DND-41 (cell line): ENCODE measurements at regions not wholly inside any gene's neighbourhood (a gene's known extent, or its start where the extent isn't known, plus 50 kb on each side); places are given as distances from the start of the nearest gene placed in this dataset.

Experiments
- ATAC-seq: fragments of 200-7000 bp; cut with Tn5 transposase; 3 replicates; pipeline ENCODE4 v1.9.1; 2021; ENCODE audit warnings: low read depth; ENCODE audit not compliant: insufficient read depth
- DNase-seq: peaks from one replicate; pipeline ENCODE4 v3.0.0-alpha.2; 2020
- H2AFZ ChIP-seq: 2 replicates; pipeline ENCODE4 v1.6.0; 2012; ENCODE audit warnings: low read depth, low read length
- H3K27ac ChIP-seq: 2 replicates; pipeline ENCODE4 v1.5.1; 2012; ENCODE audit warnings: low read length, inconsistent platforms
- H3K27me3 ChIP-seq: fragments of 200-600 bp; sonication (generic); 2 replicates; pipeline ENCODE4 v1.6.0; 2012; ENCODE audit warnings: low read length, mild to moderate bottlenecking, inconsistent platforms; ENCODE audit not compliant: insufficient read depth, poor library complexity
- H3K36me3 ChIP-seq: 2 replicates; pipeline ENCODE4 v1.5.1; 2012; ENCODE audit warnings: low read length, inconsistent platforms; ENCODE audit not compliant: insufficient read depth
- H3K4me1 ChIP-seq: 2 replicates; pipeline ENCODE4 v1.5.1; 2012; ENCODE audit warnings: mild to moderate bottlenecking, low read length; ENCODE audit not compliant: insufficient read depth
- H3K4me2 ChIP-seq: 2 replicates; pipeline ENCODE4 v1.6.0; 2012; ENCODE audit warnings: mild to moderate bottlenecking, moderate library complexity, low read length, inconsistent platforms; ENCODE audit not compliant: insufficient read depth
- H3K4me3 ChIP-seq, 2 experiments: fragments of 200-600 bp in 1 of 2; shearing (Covaris generic) in 1 of 2; 2 replicates each; pipeline ENCODE4 v1.5.1; 2012 to 2016; ENCODE audit warnings: inconsistent platforms in 2 of 2, low read length in 2 of 2, mild to moderate bottlenecking in 2 of 2, low read depth in 1 of 2, moderate library complexity in 1 of 2
- H3K79me2 ChIP-seq: 2 replicates; pipeline ENCODE4 v1.6.0; 2012; ENCODE audit warnings: low read length, inconsistent platforms; ENCODE audit not compliant: insufficient read depth
- H3K9ac ChIP-seq: 2 replicates; pipeline ENCODE4 v1.6.0; 2012; ENCODE audit warnings: low read depth, mild to moderate bottlenecking, inconsistent platforms, low read length, moderate library complexity
- H3K9me3 ChIP-seq: 2 replicates; pipeline ENCODE4 v1.5.1; 2012; ENCODE audit warnings: low read length, moderate library complexity, mild to moderate bottlenecking, inconsistent platforms; ENCODE audit not compliant: insufficient read depth, severe bottlenecking
- H4K20me1 ChIP-seq: 2 replicates; pipeline ENCODE4 v1.6.0; 2012; ENCODE audit warnings: low read length; ENCODE audit not compliant: insufficient read depth
- CTCF ChIP-seq: IDR thresholded peaks from 2 replicates; pipeline ENCODE4 v1.5.1; 2012; ENCODE audit warnings: borderline replicate concordance, low read length, moderate library complexity, mild to moderate bottlenecking; ENCODE audit not compliant: poor library complexity, severe bottlenecking; ENCODE audit errors: extremely low read depth
- EZH2 ChIP-seq: IDR thresholded peaks from 3 replicates; pipeline ENCODE4 v1.6.1; 2012; ENCODE audit warnings: borderline replicate concordance, low read depth, mild to moderate bottlenecking, moderate library complexity, low read length, inconsistent platforms; ENCODE audit not compliant: severe bottlenecking

- Histone ChIP-seq H3K9ac (no peak overlapping the region), H3K36me3 (no peaks in the 10 kb centered on the region), H2AFZ (no peak overlapping the region), H3K27ac (no peak overlapping the region), H4K20me1 (no peaks in the 10 kb centered on the region), H3K4me1 (peaks cover 8% of the 10 kb centered on the region; the same call in 1 of the 2 replicates), H3K4me3 (no peak overlapping the region), H3K4me2 (no peak overlapping the region), H3K9me3 (no peaks in the 10 kb centered on the region), H3K79me2 (no peaks in the 10 kb centered on the region), H3K27me3 (no peaks in the 10 kb centered on the region)
- ATAC-seq (peak; percentile 40; the same call in 1 of the 3 replicates), DNase-seq (no peak)
- TF ChIP-seq EZH2 (no peak), CTCF (no peak)
Measured at GRCh38 chr9:89715318-89715858, 110.6 kb downstream of the GADD45G start.

- Histone ChIP-seq H2AFZ (no peak overlapping the region), H3K4me2 (no peak overlapping the region), H3K27me3 (no peaks in the 10 kb centered on the region), H3K9me3 (no peaks in the 10 kb centered on the region), H3K36me3 (no peaks in the 10 kb centered on the region), H3K4me3 (no peak overlapping the region), H3K9ac (no peak overlapping the region), H4K20me1 (no peaks in the 10 kb centered on the region), H3K27ac (no peak overlapping the region), H3K4me1 (peaks cover 3% of the 10 kb centered on the region; the same call in 1 of the 2 replicates), H3K79me2 (no peaks in the 10 kb centered on the region)
- DNase-seq (no peak), ATAC-seq (no peak)
- TF ChIP-seq EZH2: no peak
- TF ChIP-seq CTCF: no peak
Measured at GRCh38 chr9:89715881-89716280, 111.1 kb downstream of the GADD45G start.

GRCh38 chr9:89716559-89716958 lies 111.7 kb downstream of the GADD45G start:
- Histone ChIP-seq H2AFZ (no peak overlapping the region), H3K4me3 (no peak overlapping the region), H3K4me2 (no peak overlapping the region), H3K36me3 (no peaks in the 10 kb centered on the region), H3K9ac (no peak overlapping the region), H3K27me3 (no peaks in the 10 kb centered on the region), H4K20me1 (no peaks in the 10 kb centered on the region), H3K27ac (no peak overlapping the region), H3K79me2 (no peaks in the 10 kb centered on the region), H3K4me1 (no peaks in the 10 kb centered on the region), H3K9me3 (no peaks in the 10 kb centered on the region)
- TF ChIP-seq EZH2 (no peak), CTCF (no peak)
- ATAC-seq: no peak
- DNase-seq: no peak
